ENCODE measurements at regions not wholly inside any gene's neighbourhood (a gene's known extent, or its start where the extent isn't known, plus 50 kb on each side); places are given as distances from the start of the nearest gene placed in this dataset.
"Not testable (repeated sequence)": the region's sequence is repeated elsewhere in the genome, so short reads cannot be mapped to it uniquely, and the experiment has no call there.

DNA sequence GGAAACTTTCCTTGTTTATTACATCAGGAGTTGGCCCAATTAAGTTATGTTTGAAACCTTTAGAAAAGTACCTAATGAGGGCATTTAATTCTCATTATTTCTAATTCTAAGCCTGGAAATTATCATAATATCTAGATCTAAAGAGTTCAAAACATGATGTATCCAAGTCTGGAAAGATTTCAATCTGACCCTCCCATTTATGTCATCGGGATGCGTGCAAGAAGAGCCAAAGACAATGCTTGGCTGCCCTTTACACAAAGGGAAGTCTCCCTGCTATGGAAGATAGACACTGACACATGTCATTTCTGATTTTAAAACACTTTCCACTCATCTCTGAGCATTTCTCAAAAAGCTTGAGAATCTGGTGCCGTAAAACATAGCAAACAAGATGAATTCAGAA, 222.4 kb downstream of the ANTXR2 start:
- DNase-seq, result no peak

DNA sequence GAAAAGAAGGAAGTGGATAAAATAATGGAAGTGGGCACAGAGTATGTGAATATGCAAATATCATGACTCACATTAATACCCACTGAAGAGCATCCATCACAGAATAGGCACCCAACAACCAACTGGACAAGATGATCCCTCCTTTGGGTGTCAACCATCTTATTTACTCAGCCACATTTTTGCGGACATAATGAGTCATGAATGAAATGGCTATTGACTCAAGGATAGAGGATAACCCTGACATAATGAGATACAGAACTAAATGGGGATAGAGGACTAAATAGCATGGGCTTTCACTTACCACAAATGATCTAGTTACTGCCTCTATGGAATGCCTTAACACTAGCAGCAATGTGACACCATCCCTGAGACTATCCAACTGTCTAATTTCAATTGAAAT, 224.7 kb downstream of the ANTXR2 start:
- no peak for DNase-seq

DNA sequence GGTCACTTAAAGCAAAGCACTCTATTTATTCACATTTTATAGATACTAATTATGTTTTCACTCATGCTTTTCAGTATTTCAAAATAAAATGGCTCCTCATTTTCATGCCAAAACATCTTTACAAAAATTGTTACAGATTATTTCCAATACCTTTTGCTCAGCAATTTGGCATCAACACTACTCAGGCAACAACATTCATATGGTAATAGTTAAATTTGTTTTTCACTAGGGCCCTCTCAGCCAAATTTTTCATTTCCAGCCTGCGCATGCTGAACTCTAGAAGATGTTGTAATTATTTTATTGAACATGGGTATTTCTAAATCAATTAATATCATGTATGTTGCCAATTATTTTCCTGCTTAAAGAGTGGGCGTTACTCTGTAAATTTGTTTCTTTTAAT, 225.6 kb downstream of the ANTXR2 start:
- no peak for DNase-seq

DNA sequence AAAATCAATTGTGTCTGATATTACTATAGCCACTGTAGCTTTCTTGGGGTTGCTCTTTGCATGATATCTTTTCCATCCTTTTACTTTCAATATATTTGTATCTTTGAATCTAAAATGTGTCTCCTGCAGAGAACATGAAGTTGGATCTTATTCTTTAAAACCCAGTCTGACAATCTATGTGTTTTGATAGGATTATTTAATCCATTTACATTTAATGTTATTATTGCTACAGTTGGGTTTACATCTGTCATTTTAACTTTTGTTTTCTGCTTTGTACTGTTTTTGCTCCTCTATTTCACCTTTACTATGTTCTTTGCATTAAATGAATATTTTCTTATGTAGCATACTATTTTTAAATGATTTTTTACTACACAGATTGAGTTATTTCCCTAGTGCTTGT, 230.9 kb downstream of the ANTXR2 start:
- DNase-seq, result no peak

DNA sequence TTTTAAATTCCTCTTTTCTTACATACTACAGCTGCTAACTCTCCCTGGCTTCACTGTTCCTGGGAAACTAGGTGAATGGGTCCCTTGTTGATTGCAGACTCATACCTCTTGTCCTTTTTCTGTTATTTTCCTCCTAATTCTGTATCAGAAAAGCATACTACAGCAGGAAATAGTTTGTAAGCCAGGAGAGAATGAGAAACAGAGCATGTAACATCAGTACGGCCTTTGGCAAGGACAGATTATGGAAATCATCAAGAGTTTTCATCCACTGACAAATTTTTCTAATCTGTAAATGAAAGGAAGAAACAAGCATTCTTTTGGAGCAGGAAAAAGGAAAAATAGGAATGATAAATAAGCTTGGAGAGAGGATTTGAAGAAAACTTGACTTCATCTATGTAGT, 239.2 kb downstream of the ANTXR2 start:
- DNase-seq, result no peak

DNA sequence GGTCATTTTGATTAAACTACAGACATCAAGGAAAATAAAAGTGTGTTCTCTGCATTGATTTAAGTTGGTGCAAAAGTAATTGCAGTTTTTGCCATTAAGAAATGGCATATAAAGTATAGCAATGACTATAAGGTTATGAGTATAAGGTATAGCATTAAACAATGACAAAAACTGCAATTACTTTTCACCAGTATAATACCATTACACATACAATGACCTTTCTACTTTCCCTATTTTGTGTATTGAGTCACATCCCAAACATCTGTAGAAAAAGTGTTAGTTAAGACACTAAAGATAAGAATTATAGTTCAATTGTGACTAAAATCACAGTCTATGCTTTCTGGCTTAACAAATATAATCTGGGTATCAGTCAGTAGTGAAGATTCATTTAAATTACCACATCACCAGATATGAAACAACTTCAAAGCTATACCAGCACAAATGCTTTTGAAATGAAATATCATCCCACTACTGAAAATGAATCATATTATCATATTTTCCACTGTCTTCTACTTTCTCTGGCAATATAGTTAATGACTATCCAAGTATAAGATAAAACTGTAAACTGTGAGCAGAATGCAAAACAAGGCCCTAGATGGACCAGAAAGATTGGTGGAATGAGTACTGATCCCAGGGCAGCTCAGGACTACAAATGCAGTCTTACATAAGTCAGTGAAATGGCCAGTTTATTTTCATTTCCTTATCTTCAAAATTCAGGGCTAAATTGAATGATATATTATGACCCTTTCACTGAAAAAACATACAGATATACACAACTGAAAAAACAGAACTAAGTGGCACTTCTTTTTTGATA, 241.1 kb downstream of the ANTXR2 start:
- peak; percentile 45 for DNase-seq

DNA sequence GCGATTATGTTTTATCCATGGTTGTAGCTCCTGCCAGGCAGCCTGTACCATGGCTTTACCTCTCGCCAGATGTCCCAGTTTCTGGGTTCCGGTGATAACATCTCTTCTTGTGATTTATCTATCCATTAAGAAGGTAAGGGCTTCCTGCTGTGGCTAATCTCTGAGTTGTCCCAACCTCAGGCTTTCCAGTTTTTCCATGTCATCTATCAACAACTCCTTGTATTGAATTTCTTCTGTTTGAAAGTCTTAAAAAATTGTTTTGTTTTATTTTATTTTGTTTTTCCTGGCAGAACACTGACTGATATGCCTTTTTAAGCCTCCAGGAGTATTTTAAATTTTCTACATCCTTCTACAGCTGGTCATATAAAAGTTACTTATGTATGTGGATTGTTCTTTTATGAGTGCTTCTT, 241.9 kb downstream of the ANTXR2 start:
- no peak for DNase-seq

DNA sequence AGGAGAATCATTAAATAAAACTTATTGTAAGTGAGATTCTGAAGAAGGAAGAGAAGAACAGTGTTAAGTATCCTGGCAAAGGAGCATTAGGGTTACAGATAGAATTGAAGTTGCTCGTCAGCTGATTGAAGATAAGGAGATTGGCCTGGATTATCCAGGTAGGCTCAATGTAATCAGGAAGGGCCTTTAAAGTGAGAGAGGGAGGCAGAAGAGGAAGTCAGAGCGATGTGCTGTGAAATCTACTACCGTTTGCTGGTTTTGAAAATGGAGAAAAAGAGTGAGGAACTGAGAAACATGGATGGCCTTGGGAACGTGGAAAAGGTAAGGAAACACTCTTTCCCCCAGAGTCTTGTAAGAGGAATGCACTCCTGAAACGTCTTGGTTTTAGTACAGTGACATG, 245.7 kb downstream of the ANTXR2 start:
- DNase-seq, result no peak

DNA sequence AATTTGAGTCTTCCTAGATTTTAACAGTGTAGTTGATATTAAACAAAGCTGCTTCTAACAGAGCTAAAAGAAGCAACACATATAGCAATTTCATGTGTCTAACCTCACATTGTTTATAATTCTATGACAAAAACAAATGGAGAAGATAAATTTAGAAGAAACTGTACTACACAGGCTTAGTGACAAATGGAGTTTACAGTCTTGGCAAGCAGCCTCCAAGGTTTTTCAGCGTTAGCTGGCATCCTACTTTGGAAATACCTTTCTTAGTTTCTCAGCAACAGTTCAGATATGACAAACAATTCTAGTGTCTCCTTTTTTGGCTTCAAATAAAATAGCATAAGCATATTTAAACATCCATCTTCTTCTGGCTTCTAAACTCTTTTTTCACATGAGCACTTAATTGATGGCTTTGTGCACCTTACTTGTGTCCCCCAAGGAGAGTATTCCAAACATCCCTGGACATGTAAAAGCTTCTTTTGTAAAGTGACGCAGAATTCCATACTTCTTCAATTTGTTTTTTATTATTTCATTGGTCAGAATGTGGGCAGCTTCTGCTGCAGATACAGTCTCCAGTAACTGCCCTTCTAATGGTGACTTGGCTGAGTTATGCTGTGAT, 249.8 kb downstream of the ANTXR2 start:
- DNase-seq, result no peak

DNA sequence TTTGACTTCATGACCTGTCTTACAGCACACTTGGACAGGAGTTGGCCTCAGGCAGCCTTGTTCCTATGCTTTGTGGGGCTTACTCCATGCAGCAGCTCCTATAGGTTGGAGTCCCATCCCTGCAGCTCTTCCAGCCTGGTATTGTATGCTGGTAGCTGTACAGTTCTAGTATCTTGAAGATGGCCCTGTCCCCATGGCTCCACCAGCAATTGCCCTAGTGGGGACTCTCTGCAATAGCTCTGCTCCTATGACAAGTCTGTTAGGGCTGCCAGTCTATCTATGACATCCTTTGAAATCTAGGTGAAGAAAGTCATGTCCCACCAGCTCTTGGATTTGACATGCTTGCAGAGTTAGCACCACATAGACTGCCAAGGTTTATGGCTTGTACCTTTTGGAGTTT, 252.6 kb downstream of the ANTXR2 start:
- no peak for DNase-seq

DNA sequence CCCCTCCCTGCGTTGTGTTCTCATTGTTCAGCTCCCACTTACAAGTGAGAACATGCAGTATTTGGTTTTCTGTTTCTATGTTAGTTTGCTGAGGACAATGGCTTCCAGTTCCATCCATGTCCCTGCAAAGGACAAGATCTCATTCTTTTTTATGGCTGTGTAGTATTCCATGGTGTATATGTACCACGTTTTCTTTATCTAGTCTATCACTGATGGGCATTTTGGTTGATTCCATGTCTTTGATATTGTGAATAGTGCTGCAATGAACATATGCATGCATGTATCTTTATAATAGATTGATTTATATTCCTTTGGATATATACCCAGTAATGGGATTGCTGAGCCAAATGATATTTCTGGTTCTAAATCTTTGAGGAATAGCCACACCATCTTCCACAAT, 265.1 kb downstream of the ANTXR2 start:
- not testable (repeated sequence) for DNase-seq

DNA sequence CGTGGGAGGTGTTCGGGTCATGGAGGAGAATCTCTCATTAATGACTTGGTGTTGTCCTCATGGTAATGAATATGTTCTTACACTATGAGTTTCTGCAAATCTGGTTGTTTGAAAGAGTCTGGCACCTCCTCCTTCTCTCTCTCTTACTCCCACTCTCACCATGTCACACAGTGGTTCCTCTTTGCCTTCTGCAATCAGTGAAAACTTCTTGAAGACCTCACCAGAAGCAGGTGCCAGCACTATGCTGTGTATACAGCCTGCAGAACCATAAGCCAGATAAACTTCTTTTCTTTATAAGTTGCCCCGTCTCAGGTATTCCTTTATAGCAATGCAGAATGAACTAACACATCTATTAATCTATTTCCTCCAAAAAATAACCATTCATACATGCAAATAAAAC, 275.0 kb downstream of the ANTXR2 start:
- DNase-seq, result no peak

DNA sequence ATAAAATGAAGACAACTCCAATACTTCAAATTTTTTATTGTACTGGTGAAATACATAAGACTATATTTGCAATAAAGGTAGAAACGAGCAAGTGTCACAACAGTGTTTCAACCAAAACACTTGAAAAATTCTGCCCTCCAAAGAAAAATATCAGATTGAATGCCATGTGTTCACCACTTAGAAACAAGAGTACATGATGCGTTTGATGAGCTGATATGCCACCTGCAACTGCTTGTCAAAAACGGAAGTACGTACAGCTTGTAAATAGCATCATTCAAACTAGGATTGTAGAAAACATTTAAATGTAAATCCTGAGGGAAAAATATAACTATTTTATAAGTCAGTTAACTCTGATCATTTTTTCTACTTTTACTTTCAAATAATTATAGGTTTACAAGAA, 276.1 kb downstream of the ANTXR2 start:
- no peak for DNase-seq

DNA sequence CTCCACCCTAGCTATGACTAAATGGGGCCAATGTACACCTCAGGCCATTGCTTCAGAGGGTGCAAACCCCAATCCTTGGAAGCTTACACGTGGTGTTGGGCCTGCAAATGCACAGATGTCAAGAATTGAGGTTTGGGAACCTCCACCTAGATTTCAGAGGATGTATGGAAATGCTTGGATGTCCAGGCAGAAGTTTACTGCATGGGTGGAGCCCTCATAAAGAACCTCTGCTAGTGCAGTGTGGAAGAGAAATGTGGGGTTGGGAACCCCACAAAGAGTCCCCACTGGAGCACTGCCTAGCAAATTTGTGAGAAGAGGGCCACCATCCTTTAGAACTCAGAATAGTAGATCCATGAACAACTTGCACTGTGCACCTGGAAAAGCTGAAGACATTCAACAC, 284.1 kb downstream of the ANTXR2 start:
- no peak for DNase-seq

DNA sequence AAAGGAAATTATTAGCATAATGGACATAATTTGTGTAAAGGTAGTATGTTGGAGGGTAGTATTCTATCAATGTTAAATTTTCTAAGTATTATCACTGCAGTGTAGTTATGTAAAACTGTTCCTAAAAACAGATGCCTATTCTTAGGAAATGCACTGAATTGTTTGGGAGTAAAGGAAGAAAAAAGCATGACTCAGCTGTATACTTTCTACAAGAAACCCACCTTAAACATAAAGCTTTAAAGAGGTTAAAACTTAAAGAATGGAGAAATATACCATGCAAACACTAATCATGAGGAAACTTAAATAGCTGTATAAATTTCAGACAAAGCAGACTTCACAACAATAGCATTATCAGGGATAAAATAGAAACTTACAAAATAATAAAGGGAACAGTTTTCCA, 292.9 kb downstream of the ANTXR2 start:
- DNase-seq, result no peak

DNA sequence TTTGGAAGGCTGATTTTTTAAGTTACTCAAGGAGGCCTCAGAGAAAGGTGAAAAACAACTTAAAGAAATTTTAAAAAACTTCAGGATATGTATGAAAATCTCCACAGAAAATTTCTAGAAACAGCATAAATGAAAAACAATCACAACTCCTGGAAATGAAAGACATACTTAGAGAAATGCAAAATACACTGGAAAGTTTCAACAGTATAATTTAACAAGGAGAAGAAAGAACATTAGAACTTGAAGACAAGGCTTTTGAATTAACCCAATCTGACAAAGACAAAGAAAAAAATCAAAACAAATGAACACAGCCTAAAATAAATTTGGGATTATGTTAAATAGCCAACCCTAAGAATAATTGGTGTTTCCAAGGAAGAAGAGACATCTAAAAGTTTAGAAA, 300.5 kb downstream of the ANTXR2 start:
- no peak for DNase-seq

DNA sequence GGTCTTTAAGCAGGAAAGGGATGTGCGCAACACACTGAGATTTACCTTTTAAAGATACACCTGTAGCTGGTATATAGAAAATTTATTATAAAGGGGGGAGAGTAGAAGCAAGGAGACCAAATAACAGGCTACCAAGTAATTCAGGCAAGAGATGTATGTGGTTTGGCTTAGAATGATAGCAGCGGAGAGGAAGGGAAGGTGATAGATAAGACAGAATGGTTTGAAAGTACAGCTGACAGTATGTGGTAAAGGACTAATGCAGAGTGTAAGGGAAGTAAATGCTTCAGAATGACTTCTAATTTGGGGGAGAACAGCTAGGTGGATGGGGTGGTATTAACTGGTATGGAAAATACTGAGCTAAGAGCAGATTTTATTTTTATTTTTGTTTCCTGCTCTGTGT, 308.9 kb downstream of the ANTXR2 start:
- DNase-seq, result no peak

DNA sequence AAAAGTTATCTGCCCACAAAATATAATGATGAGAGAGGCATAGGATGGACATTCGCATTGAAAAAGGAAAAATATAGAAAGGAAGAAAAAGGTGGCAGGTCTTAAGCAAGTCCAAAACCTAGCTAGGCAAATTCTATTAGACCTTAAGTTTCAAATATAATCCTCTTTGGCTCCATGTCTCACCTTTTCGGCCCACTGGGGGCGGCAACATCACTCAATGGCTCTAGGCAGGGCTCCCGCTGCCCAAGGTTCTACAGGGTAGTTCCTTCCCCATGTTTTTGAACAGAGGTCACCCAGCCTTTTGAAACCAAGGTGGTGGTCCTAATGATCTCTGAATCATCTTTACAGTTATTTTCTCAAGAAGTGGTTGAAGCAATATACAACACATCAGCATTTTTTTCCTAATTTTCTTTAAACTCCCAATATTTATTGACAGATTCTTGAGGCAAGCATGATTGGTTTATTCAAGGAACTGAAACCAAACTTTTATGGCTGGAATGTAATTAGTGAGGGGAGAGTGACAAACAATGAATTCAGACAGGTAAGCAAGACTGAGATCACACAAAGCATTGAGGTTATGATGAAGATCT, 309.4 kb downstream of the ANTXR2 start:
- no peak for DNase-seq

DNA sequence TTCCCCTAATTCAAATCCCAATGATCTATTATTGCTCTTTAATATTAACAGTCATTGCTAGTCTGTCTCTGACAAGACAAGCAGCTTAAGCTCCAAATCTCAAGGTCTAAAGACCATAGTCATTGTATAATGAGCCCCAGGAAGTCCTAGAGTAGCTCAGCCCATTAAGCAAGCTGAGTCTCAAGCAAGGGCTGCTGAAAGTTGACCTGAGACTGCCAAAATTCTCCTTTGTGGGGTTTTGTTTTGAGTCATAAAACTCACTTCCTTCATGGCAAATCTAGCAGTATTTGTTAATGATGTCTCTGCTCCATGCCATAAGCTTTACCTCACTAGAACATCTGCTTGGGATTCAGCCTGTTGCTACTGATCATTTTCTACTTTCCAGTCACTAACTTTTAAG, 313.2 kb downstream of the ANTXR2 start:
- DNase-seq, result peak; percentile 4

DNA sequence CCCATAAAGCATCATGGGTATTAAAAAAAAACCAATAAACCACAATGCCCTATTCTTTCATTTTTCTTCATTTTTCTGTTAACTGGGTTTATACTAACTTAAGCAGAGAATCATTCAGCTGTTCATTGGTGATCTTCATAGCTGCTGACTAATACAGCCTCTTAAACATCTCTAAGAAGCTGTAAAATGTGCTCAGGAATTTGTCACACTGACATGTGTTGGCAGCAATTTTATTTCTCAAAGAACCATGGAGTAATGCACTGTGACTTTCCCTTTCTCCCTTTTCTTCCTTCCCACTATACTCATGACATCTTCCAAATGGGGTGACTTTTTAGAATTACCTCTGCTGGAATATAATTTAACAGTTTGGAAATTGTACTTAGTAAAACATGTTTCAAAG, 315.4 kb downstream of the ANTXR2 start:
- no peak for DNase-seq

DNA sequence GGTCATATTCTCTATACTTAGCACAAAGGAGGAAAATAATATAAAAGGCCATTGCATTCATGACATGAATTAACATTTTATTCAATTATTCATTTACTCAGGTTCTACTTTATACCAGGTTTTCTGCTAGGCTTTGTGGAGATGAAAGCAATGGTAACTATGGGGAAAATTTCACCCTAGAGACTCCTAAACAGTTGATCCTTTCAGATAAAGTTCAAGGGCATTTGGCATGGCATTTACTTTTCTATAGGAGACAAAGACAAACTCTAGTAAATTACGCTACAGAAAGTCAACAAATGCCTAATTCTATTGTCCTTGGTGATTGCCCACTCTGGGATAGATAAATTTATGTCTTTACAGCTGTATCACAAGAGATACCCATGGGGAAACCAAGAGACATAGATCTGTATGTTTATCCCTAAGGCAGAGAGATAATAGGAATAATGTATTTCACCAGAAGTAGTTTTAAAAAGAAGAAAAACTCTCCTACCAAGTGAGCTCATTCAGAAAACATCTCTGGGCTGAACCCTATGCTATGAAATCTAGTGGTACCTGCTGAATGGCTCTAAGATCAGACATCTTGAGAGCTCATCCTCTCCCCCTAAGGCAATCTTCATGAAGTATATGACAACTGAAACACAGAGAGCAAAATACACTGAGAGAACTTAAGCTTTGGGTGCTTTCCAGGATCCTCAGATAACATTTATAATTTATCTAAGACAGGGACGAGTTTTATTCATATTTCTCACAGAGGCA, 316.7 kb downstream of the ANTXR2 start:
- no peak for DNase-seq

DNA sequence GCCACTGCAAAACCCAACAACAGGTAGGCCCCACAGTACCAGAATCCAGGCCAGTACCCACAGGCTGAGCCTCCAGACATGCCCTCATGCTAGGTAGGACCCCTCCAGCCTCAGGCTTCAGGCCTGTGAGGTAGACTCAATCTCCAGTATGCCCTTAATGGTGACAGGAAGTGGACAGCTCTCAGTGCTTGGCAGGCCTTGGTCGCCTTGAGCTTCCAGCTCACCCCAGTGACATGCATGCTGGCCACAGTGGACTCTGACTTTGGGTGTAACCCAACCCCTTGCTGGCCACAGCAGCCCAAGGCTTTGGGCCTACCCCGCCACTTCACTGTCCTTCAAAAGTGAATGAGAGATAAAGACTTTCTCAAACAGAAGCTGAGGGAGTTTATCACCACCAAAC, 324.2 kb downstream of the ANTXR2 start:
- DNase-seq, result no peak

DNA sequence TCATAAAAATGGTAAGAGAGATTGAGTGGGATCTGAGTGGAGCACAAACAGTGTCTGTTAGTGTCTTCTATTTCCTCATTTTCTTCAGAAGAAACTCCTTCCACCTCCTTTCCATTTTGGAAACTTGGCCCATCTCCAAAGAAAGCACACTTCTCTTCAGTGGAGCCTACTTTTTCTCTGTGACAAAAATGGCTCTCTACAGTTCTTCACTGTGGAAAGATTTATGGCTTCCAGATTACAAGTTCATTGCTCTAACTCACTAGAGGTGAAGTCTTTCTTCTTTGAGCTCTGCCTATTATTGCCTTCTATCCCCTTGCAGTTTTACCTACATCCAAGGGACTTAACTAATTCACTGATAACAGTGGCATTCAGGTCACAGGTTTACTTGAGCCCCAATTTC, 325.8 kb downstream of the ANTXR2 start:
- DNase-seq, result no peak

DNA sequence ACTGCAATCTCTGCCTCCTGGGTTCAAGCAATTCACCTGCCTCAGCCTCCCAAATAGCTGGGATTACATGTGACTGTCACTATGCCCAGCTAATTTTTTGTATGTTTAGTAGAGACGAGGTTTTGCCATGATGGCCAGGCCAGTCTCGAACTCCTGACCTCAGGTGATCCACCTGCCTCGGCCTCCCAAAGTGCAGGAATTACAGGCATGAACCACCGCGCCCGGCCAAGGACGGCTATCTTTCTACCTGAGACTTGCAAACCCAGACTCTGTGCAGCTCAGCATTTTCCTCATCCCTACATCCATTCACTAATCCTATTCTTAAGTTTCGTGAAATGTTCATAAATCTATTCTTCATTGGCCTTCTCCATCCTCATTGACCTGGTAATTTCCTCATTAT, 330.0 kb downstream of the ANTXR2 start:
- no peak for DNase-seq

Measured in activated CD4-positive, alpha-beta T cell treated with anti-CD3 and anti-CD28 coated beads, Interleukin-10, Interleukin-2, amounts not matched to agents 100 ng/mL and 50 ng/mL, durations not matched to agents 16 hours and 8 hours (primary cell).